AG09319 (cell line): ENCODE measurements at regions not wholly inside any gene's neighbourhood (a gene's known extent, or its start where the extent isn't known, plus 50 kb on each side); places are given as distances from the start of the nearest gene placed in this dataset.

ENCODE experiments used
- DNase-seq: peaks from one replicate; pipeline ENCODE4 v3.0.0-alpha.2; 2010; ENCODE audit warnings: low read depth; ENCODE audit errors: extremely low read depth
- TF ChIP-seq, protein P1 (sequence below): IDR thresholded peaks from 2 replicates; pipeline ENCODE4 v1.5.1; 2011; ENCODE audit warnings: low read depth, mild to moderate bottlenecking, inconsistent platforms, low read length, moderate library complexity

DNA sequence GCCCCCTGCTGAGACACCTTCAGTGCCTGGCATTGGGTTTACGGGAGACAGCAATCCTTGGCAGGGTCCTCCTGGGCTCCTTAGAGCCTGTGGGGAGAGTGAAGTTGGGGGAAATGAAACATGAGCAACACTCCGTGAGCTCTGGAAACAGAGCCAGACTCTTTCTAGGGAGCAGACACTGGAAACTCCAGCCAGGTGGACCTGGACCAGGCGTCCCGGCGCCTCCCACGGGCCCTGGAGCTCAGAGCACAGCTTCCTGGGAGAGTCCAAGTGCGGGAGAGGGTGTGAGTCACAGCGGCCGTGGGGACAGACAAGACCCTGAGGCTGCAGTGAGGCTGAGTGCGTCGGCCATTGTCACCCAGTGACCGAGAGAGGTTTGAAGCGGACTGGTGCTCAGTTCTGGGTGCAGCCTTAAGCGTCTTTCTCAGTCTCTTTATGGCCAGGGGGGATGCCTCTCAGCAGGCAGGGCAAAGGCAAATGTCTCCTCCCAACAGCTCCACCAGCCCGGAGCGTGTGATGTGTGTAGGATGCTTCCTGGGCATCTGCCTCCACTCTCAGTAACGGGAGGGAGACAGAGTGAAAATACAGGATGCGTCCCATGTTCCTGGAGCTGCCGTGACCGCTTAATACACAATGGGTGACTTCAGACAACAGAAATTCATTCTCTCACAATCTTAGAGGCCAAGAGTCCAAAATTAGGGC lies 399.2 kb downstream of the SHANK2 start:
- TF ChIP-seq, protein P1, sequence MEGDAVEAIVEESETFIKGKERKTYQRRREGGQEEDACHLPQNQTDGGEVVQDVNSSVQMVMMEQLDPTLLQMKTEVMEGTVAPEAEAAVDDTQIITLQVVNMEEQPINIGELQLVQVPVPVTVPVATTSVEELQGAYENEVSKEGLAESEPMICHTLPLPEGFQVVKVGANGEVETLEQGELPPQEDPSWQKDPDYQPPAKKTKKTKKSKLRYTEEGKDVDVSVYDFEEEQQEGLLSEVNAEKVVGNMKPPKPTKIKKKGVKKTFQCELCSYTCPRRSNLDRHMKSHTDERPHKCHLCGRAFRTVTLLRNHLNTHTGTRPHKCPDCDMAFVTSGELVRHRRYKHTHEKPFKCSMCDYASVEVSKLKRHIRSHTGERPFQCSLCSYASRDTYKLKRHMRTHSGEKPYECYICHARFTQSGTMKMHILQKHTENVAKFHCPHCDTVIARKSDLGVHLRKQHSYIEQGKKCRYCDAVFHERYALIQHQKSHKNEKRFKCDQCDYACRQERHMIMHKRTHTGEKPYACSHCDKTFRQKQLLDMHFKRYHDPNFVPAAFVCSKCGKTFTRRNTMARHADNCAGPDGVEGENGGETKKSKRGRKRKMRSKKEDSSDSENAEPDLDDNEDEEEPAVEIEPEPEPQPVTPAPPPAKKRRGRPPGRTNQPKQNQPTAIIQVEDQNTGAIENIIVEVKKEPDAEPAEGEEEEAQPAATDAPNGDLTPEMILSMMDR = no peak
- no peak for DNase-seq

DNA sequence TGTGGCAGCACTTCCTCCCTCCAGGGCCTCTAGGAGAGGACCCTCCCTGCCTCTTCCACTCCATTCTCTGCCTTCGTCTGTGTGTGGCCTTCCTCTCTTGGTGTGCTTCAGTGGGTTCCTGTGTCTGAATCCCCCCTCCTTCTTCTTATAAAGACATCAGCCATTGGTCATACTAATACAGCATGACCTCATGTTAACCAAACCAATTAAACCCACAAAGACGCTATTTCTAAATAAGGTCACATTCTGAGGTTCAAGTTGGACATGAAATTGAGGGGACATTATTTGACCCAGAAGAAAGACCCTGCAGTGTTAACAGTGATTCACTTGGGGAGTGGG lies 398.6 kb downstream of the SHANK2 start:
- TF ChIP-seq, protein P1 = no peak
- no peak for DNase-seq

- TF ChIP-seq, protein P1 = no peak
- no peak for DNase-seq
Measured at GRCh38 chr11:70854201-70854600, 398.2 kb downstream of the SHANK2 start.

GRCh38 chr11:70854901-70855556 lies 397.3 kb downstream of the SHANK2 start:
- DNase-seq = no peak

DNA sequence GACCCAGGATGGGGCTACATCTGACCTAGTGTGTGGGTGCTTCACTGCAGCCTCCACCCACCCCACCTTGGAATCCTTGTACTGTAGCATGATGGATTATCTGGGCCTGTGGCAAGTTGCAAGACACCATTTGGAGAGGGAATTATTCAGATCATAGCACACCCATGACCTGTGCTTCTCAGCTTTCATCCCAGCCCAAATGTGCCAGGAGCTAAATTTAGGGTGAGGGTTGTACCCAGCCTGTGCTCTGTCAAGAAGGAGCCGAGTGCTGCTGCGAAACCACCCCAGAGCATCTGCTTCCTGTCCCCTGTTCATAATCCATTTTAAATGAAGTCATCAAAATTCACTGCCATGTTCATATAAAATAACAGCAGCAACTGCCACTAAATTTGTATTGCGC lies 394.5 kb downstream of the SHANK2 start:
- TF ChIP-seq, protein P1 = no peak
- DNase-seq = no peak

More at GRCh38 chr11:70854901-70855556, 397.3 kb downstream of the SHANK2 start:
- TF ChIP-seq, protein P1 = no peak

DNA sequence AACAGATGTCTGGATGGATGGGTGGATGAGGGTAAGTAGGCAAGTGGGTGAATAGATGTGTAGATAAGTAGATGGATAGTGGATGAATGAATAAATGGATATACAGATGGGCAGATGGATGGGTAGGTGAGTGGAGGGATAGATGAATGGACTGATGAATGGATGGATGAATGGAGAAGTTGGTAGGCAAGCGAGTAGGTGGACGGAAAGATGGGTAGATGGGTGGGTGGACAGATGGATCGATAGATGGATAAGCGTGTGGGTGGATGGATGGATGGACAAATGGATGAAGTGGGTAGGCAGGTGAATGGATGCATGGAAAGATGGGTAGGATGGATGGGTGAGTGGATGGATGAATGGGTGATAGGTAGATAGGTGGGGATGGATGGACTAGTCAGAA lies 393.2 kb downstream of the SHANK2 start:
- no peak for DNase-seq
- TF ChIP-seq, protein P1 = no peak

DNA sequence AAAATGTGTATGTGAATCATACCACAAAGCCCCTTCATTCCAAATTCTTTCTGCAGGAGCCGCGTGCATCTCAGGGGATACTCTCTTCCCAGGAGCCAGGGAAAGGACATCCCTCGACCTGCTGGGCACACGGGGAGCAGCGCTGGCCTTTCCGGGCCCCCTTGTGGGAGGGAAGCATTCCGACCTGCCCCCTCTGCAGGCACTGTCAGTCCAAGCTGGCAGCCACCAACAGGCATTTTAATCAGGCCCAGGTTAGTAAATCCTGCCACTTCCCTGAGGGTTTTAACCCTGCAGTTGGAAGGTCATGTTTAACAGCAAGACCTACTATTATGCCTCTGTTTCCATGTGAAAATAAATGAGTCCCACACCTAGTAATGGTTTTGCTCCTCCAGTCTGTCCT lies 391.5 kb downstream of the SHANK2 start:
- DNase-seq = no peak
- TF ChIP-seq, protein P1 = no peak
